GM19463 (cell line): ENCODE measurements at regions not wholly inside any gene's neighbourhood (a gene's known extent, or its start where the extent isn't known, plus 50 kb on each side); places are given as distances from the start of the nearest gene placed in this dataset.

Source experiments
- ATAC-seq: cut with Tn5 transposase; IDR thresholded peaks from one replicate; pipeline ENCODE4 v1.9.1; 2021; ENCODE audit warnings: mild to moderate bottlenecking, moderate library complexity; ENCODE audit not compliant: unreplicated experiment

DNA sequence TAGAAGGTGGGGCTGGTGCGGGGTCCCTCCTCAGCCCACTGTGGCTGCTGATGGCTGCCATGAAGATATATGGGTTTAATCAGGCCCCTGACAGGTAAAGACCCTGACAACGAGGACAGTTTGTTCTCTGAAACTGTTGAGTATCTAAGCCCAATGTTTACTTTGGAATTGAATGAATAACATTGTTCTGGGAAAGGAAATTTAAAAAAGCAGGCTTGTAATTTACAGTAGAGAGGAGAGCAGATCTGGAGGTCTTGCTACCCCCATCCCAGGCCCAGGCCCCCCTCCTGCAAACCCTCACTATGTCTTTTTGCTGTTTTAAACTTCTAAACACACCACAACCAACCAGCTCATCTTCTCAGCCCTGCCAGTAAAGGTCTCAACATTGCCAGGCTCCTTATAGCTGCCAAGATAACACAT is 171.3 kb downstream of the CDC5L start:
- ATAC-seq: no peak

DNA sequence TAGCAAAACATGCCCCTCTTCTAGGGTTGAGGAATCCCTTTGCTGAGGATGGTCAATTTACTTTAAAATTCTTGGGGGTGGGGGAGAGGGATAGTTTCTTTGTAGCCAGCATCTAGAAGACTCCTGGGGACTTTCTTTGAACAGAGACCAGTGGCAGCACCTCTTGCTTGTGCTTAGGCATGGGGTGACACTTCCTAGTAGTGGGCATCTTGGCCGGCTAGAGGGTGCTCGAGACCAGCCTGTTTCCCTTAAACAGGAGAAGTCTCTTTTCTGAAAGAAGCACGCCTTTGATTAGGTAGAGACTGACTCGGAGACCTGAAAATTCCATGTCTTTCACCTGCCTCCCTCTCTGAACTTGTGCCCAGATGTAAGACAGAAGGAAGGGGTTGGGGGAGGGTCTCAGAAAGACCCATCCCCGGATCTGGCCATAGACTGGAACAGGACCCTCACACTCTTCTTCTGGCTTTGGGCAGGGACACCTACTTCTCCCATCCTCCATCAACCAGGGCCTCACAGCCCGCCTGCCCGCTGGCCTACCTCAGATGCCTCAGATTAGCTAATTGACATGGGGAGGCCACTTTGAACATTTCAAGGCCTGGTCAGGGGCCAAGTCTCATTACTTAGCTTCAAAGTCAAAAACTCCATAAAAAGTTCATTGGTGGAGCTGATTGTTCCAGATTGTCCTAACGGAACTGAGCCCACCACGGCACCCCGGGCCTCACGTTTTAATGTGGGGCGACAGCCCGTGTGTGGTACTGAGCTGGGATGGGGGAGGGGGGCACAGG is 172.2 kb downstream of the CDC5L start:
- no peak for ATAC-seq

- no peak for ATAC-seq
Observed at GRCh38 chr6:44560458-44561059, 173.1 kb downstream of the CDC5L start.

GRCh38 chr6:44561060-44561623 is 173.6 kb downstream of the CDC5L start:
- ATAC-seq: no peak

DNA sequence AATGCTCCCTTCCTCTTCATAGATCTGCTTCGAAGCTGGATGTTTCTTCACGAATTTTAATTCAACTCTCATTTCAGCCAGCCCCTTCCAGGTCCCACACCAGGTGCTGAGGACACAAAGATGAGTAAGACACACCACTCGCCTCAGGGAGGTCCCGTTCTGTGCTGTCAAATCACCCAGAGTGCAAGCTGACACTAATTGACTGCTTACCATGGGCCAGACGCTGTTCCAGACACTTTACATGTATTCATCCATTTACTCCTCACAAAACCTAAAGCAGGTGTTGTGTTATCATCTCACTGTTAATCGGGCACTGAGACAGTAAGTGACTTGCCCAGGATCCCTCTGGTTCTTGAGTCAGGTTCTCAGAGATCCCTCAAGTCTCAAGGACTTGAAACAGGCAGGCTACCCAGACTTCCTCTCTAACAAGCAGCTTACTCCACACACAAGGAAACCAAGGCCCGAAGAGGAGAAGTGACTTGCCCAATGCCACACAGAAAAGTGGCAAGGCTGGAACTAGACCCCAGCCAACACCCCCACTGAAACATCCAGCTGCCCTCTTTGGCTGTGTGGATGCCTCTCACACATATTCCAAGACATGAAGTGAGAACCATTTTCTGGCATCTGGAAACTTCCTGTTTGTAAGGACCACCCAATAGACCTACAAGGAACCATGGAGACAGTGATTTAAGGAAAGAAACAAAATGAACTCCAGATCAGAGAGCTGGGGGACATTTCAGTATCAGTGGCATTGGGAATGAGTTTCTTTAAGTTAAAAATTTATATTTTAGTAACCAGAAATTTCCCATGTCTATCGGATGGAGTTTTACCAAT is 174.5 kb downstream of the CDC5L start:
- ATAC-seq: no peak

DNA sequence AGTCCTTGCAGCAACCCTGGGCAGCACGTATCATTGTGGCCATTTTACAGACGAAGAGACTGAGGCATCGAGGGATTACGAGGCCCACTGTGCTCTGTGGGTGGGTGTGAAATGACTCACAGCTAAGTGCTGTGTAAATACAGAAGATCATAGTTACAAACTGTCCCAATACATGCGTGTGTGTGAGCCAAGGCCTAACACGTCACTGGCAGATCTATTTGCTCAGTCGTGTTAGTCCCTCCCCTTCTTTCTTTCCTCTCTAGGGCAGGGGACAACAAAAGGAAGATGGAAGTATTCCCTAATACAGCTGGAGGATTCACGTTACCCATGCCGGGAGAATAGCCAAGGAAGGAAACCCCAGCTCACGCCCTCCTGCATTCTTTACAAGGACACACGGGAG is 175.9 kb downstream of the CDC5L start:
- ATAC-seq: no peak

DNA sequence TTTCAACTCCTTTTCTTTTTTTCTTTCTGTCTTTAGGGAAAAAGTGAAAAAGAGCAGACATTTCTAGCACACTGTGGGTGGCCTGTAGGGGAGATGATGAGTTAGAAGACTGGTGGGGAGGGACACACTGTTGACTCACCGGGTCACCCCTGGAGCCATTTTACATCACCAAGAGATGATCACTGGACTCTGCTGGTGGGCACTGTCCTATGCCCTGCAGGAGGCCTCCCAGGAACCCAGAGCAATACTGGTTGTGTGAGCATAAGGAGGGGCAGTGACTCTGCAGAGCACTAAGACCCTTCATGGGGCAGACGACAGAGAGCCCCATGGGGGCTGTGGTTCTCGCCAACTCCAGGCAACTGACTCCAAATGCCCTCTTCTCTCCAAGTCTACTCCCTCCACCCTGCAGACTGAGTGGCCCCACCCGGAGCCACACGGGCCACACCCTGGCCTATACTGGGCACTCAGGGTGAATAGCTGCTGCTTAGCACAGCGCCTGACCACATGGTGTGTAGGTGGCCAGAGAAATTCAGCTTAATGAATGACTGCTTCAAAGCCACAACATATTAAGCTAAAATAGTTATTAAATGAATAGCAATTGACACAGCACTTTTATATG is 177.5 kb downstream of the CDC5L start:
- no peak for ATAC-seq

DNA sequence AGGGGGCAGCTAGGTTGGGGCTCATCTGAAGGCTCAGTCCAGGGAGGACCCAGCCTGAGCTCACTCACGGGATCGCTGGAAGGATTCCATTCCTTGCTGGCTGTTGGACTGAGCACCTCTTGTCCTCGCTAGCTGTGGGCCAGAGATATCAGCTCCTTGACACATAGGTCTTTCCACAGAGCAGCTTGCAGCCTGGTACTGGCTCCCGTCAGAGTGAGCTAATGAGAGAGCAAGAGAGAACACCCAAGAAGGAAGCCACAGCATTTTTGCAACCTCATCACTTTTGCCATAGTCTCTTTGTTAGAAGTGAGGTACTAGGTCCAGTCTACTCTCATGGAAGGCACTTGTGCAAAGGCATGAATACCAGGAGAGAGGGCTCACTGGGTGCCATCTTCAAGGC is 179.9 kb downstream of the CDC5L start:
- no peak for ATAC-seq

DNA sequence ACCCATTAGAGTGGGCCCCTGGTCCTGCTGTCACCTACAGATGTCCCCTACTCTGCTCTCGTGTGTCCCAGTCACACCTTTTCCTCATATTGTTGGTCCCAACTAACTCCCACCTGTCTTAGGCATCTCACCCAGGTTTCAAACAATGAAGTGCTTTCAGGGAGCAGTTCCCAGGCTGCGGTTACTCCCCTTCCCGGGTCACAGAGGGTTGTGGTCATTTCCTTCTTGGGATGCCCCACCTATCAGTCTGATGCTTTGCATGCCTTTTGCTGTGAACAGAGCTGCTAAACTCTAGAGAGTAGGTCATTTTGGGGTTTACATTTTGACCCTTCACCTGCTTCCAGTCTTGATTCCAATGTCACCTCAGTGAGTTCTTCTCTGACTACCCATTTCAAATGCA is 181.6 kb downstream of the CDC5L start:
- no peak for ATAC-seq

DNA sequence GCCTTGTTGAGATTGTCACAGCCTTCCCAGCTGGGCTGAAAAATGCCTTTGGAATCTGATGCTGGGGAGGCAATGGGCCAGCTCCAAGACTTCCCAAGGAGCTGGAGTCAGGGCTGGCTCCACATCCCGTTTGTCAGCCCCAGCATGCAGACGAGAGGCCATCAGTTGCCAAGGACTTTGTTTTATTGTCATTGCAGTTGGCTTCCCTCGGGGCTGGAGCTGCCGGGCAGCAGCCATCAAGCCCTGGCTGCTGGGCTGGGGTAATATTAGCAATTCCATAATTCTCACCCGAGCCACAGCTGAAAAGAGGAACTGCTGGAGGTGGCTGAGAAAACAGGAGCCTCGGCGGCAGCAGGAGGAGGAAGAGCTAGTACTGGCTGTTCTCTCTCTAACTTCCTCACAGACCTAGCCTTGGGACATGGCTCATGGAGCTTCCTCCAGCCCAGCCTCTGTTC is 182.5 kb downstream of the CDC5L start:
- ATAC-seq: no peak

GRCh38 chr6:44571510-44571909 is 184.0 kb downstream of the CDC5L start:
- ATAC-seq: no peak

GRCh38 chr6:44572346-44572745 is 184.8 kb downstream of the CDC5L start:
- ATAC-seq: no peak

DNA sequence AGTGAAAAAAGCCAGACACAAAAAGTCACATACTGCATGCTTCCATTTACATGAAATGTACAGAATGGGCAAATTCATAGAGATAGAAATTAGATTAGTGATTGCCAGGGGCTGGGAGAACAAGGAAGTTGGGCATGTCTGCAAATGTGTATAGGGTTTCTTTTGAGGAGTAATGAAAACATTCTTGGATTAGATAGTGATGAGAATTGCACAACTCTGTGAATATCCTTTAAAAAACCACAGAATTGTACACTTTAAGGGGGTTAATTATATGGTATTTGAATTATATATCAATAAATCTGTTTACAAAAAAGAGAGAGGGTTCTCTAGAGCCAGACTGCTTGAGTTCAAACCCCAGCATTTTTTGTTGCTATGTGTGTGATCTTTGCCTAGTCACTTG is 188.1 kb downstream of the CDC5L start:
- ATAC-seq: no peak

GRCh38 chr6:44576132-44576631 is 188.7 kb downstream of the CDC5L start:
- ATAC-seq: no peak

DNA sequence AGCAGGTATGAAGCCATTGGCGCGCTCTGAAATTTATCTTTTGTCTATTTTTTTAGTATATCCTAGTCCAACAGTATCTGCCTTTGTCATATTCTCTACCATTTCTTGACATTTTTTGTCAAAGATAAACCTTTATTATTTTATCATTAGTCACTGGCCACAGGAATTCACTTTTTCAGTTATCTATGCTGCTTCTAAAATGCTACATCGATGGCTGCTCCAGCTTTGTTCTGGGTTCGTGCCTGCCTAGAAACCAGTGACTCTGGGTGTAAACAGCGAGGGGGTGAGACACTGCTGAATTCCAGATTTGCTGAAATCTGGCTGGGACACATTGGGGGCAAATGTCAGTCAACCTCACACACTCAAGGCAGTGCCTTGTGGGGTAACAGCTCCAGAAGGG is 193.4 kb downstream of the CDC5L start:
- no peak for ATAC-seq

DNA sequence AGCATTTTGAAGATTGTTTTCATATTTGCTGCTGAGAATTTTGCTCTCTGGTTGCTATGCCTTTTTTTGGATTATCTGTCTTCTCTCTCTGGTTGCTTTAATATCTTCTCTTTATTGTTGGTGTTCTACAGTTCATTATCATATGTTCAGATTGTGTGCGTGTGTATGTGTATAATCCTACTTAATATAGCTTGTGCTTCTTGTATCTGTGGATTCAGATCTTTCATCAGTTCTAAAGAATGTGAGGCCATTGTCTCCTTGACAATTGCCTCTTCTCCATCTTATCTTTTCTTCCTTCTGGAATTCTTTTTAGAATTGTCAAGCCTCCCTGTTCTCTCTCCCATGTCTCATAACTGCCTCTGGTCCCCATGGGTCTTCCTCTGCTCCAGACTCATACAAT is 195.4 kb downstream of the CDC5L start:
- ATAC-seq: no peak

- ATAC-seq: no peak
Observed at GRCh38 chr6:44590471-44590870, 203.0 kb downstream of the CDC5L start.

DNA sequence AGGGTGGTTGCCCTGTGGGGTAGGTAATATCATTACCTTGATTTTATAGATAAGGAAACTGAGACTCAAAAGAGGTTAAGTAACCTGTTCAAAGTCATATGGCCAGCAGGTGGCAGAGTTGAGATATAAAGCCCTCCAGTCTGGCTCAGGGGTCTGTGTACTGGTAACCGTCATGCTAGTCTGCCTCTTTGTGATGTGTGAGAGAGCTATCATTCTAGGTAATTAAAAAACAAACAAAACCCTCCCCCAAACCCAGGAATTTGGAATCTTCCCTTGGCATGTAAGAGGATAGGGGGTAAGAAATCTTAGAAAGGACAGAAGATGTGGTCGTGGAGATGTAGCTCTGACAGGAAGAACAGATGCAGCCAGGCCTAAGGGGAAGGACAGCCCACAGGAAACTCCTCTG is 206.0 kb downstream of the CDC5L start:
- no peak for ATAC-seq

GRCh38 chr6:44594481-44594880 is 207.0 kb downstream of the CDC5L start:
- ATAC-seq: no peak

DNA sequence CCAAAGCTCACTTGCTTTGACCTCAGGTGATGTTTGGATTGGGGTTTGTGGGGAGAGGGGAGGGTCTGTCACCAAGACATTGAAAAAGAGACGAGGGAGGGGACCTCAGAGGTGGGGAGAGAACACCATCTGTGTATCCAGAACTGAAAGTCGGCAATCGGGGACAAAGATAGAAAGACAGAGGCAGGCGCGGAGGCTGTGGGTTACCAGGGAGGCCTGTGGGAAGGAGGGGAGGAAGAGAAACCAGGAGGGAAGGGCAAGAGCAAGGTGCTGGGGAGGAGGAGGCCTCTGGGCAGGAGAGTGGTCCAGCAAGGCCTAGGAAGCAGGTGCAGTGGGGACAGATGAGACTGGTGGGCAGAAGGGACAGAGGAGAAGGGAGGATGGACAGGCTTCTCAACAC is 211.2 kb downstream of the CDC5L start:
- no peak for ATAC-seq

DNA sequence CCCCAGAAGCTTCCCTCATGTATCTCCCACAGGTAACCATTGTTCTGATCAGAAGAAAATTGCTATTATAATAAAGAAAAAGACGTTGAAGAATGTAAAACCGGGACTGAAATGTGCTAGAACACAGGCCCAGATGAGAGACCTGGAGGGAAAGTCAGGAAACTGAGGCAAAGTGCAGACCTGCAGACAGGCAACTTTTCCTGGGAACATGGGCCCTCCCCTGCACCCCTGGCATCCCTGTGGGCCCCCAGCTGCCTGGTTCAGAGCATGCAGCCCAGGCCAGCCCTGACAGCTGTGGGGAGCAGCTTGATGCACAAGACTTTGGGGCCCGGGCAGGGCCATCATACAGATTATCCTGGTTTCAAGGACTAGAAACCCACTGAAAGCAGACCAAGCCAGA is 212.2 kb downstream of the CDC5L start:
- no peak for ATAC-seq
